Activated CD4-positive, alpha-beta T cell treated with anti-CD3 and anti-CD28 coated beads, Interleukin-2, amount 50 U/mL, for 48 hours (primary cell): ENCODE measurements at regions not wholly inside any gene's neighbourhood (a gene's known extent, or its start where the extent isn't known, plus 50 kb on each side); places are given as distances from the start of the nearest gene placed in this dataset.

ENCODE experiments used
- DNase-seq, 2 experiments: peaks; one replicate each; pipeline ENCODE4 v3.0.0-alpha.2; 2020

GRCh38 chr1:104856518-104856917 is 1106.8 kb downstream of the AMY1C start:
- DNase-seq: no peak

GRCh38 chr1:104868794-104869193 is 1119.1 kb downstream of the AMY1C start:
- DNase-seq: no peak

GRCh38 chr1:104874044-104874443 is 1124.3 kb downstream of the AMY1C start:
- DNase-seq: no peak

GRCh38 chr1:104878203-104878909 is 1128.7 kb downstream of the AMY1C start:
- DNase-seq: no peak

- DNase-seq: no peak
Measured at GRCh38 chr1:104884939-104885338, 1135.2 kb downstream of the AMY1C start.

- no peak for DNase-seq
Measured at GRCh38 chr1:104905322-104905721, 1155.6 kb downstream of the AMY1C start.

- DNase-seq: no peak
Measured at GRCh38 chr1:104906141-104906540, 1156.4 kb downstream of the AMY1C start.

- DNase-seq: no peak
Measured at GRCh38 chr1:104919188-104919587, 1169.5 kb downstream of the AMY1C start.

GRCh38 chr1:104921525-104921924 is 1171.8 kb downstream of the AMY1C start:
- DNase-seq: no peak

- no peak for DNase-seq
Measured at GRCh38 chr1:104923075-104923474, 1173.4 kb downstream of the AMY1C start.

- no peak for DNase-seq
Measured at GRCh38 chr1:104929280-104929679, 1179.6 kb downstream of the AMY1C start.

- no peak for DNase-seq
Measured at GRCh38 chr1:104932030-104932915, 1182.6 kb downstream of the AMY1C start.

- no peak for DNase-seq
Measured at GRCh38 chr1:104932949-104933679, 1183.4 kb downstream of the AMY1C start.

- DNase-seq: no peak
Measured at GRCh38 chr1:104933846-104934245, 1184.1 kb downstream of the AMY1C start.

GRCh38 chr1:104945406-104945805 is 1195.7 kb downstream of the AMY1C start:
- DNase-seq: no peak

GRCh38 chr1:104946558-104947210 is 1197.0 kb downstream of the AMY1C start:
- DNase-seq: no peak

- DNase-seq: no peak
Measured at GRCh38 chr1:104953555-104953954, 1203.9 kb downstream of the AMY1C start.

GRCh38 chr1:104973516-104973915 is 1223.8 kb downstream of the AMY1C start:
- DNase-seq: no peak

GRCh38 chr1:104979651-104980050 is 1230.0 kb downstream of the AMY1C start:
- no peak for DNase-seq

GRCh38 chr1:104987210-104987609 is 1237.5 kb downstream of the AMY1C start:
- DNase-seq: no peak

- DNase-seq: no peak
Measured at GRCh38 chr1:104989012-104989411, 1239.3 kb downstream of the AMY1C start.

GRCh38 chr1:104991702-104992101 is 1242.0 kb downstream of the AMY1C start:
- no peak for DNase-seq

GRCh38 chr1:105000793-105001192 is 1251.1 kb downstream of the AMY1C start:
- no peak for DNase-seq
